ENCODE measurements at regions not wholly inside any gene's neighbourhood (a gene's known extent, or its start where the extent isn't known, plus 50 kb on each side); places are given as distances from the start of the nearest gene placed in this dataset.
A peak's percentile ranks its signal among the peaks of the same experiment; 100 is the strongest.
"Not testable (repeated sequence)": the region's sequence is repeated elsewhere in the genome, so short reads cannot be mapped to it uniquely, and the experiment has no call there.

- no peak for DNase-seq
Measured at GRCh38 chr5:142542078-142542477, 143.8 kb downstream of the FGF1 start.

- DNase-seq: no peak
Measured at GRCh38 chr5:142540922-142541422, 144.9 kb downstream of the FGF1 start.

GRCh38 chr5:142539154-142539740 is 146.6 kb downstream of the FGF1 start:
- DNase-seq: no peak

- no peak for DNase-seq
Measured at GRCh38 chr5:142537938-142538337, 148.0 kb downstream of the FGF1 start.

- no peak for DNase-seq
Measured at GRCh38 chr5:142532781-142533176, 153.1 kb downstream of the FGF1 start.

GRCh38 chr5:142531977-142532780 is 153.7 kb downstream of the FGF1 start:
- no peak for DNase-seq

GRCh38 chr5:142530904-142531303 is 155.0 kb downstream of the FGF1 start:
- no peak for DNase-seq

GRCh38 chr5:142529626-142530278 is 156.1 kb downstream of the FGF1 start:
- DNase-seq: no peak

- DNase-seq: no peak
Measured at GRCh38 chr5:142527664-142528295, 158.1 kb downstream of the FGF1 start.

GRCh38 chr5:142527234-142527633 is 158.7 kb downstream of the FGF1 start:
- no peak for DNase-seq

- no peak for DNase-seq
Measured at GRCh38 chr5:142522983-142523382, 162.9 kb downstream of the FGF1 start.

GRCh38 chr5:142521706-142522105 is 164.2 kb downstream of the FGF1 start:
- no peak for DNase-seq

GRCh38 chr5:142520885-142521284 is 165.0 kb downstream of the FGF1 start:
- no peak for DNase-seq

- DNase-seq: not testable (repeated sequence)
Measured at GRCh38 chr5:142519913-142520312, 166.0 kb downstream of the FGF1 start.

GRCh38 chr5:142517840-142518239 is 168.1 kb downstream of the FGF1 start:
- no peak for DNase-seq

GRCh38 chr5:142516732-142517131 is 169.2 kb downstream of the FGF1 start:
- DNase-seq: no peak

- DNase-seq: no peak
Measured at GRCh38 chr5:142515036-142515435, 170.9 kb downstream of the FGF1 start.

GRCh38 chr5:142514196-142514595 is 171.7 kb downstream of the FGF1 start:
- no peak for DNase-seq

- DNase-seq: no peak
Measured at GRCh38 chr5:142512043-142513042, 173.5 kb downstream of the FGF1 start.

GRCh38 chr5:142511358-142511757 is 174.5 kb downstream of the FGF1 start:
- DNase-seq: no peak

GRCh38 chr5:142509026-142509425 is 176.9 kb downstream of the FGF1 start:
- DNase-seq: no peak

GRCh38 chr5:142508591-142508990 is 177.3 kb downstream of the FGF1 start:
- DNase-seq: peak; percentile 76

Data from NCI-H1436 (cell line).